ENCODE measurements at regions not wholly inside any gene's neighbourhood (a gene's known extent, or its start where the extent isn't known, plus 50 kb on each side); places are given as distances from the start of the nearest gene placed in this dataset.

GRCh38 chr20:60804918-60805630 lies 447.0 kb upstream of the CDH4 start:
- H3K4me3 Mint-ChIP-seq (ENCODE audit: unreplicated experiment) = no peak overlapping the region
- peaks cover 17% of the 10 kb centered on the region for H3K9me3 Mint-ChIP-seq (ENCODE audit: low read depth)
- H3K36me3 Mint-ChIP-seq (ENCODE audit: low read depth) = no peaks in the 10 kb centered on the region
- H3K4me1 Mint-ChIP-seq (ENCODE audit: low read depth) = no peaks in the 10 kb centered on the region
- DNase-seq (ENCODE audit: low spot score) = no peak
- no peak overlapping the region for H3K27ac Mint-ChIP-seq (ENCODE audit: unreplicated experiment)
- no peak for TF ChIP-seq CTCF (IDR thresholded peaks at IDR 0.05)
- H3K27me3 Mint-ChIP-seq (ENCODE audit: low read depth) = no peaks in the 10 kb centered on the region

- H3K36me3 Mint-ChIP-seq (ENCODE audit: low read depth) = no peaks in the 10 kb centered on the region
- no peak for TF ChIP-seq CTCF (IDR thresholded peaks at IDR 0.05)
- H3K27me3 Mint-ChIP-seq (ENCODE audit: low read depth) = no peaks in the 10 kb centered on the region
- H3K4me1 Mint-ChIP-seq (ENCODE audit: low read depth) = no peaks in the 10 kb centered on the region
- H3K9me3 Mint-ChIP-seq (ENCODE audit: low read depth) = peaks cover 12% of the 10 kb centered on the region
- no peak for DNase-seq (ENCODE audit: low spot score)
- no peak overlapping the region for H3K4me3 Mint-ChIP-seq (ENCODE audit: unreplicated experiment)
- H3K27ac Mint-ChIP-seq (ENCODE audit: unreplicated experiment) = no peak overlapping the region
Measured at GRCh38 chr20:60806354-60806753, 445.7 kb upstream of the CDH4 start.

GRCh38 chr20:60806824-60807223 lies 445.2 kb upstream of the CDH4 start:
- DNase-seq (ENCODE audit: low spot score) = no peak
- H3K4me1 Mint-ChIP-seq (ENCODE audit: low read depth) = no peaks in the 10 kb centered on the region
- no peak overlapping the region for H3K4me3 Mint-ChIP-seq (ENCODE audit: unreplicated experiment)
- TF ChIP-seq CTCF (IDR thresholded peaks at IDR 0.05) = no peak
- peaks cover 14% of the 10 kb centered on the region for H3K9me3 Mint-ChIP-seq (ENCODE audit: low read depth)
- no peak overlapping the region for H3K27ac Mint-ChIP-seq (ENCODE audit: unreplicated experiment)
- no peaks in the 10 kb centered on the region for H3K27me3 Mint-ChIP-seq (ENCODE audit: low read depth)
- H3K36me3 Mint-ChIP-seq (ENCODE audit: low read depth) = no peaks in the 10 kb centered on the region

GRCh38 chr20:60808003-60808672 lies 443.9 kb upstream of the CDH4 start:
- Mint-ChIP-seq H3K27ac (ENCODE audit: unreplicated experiment) (no peak overlapping the region), H3K4me1 (ENCODE audit: low read depth) (no peaks in the 10 kb centered on the region), H3K4me3 (ENCODE audit: unreplicated experiment) (no peak overlapping the region), H3K9me3 (ENCODE audit: low read depth) (peaks cover 9% of the 10 kb centered on the region), H3K27me3 (ENCODE audit: low read depth) (no peaks in the 10 kb centered on the region), H3K36me3 (ENCODE audit: low read depth) (no peaks in the 10 kb centered on the region)
- DNase-seq (ENCODE audit: low spot score) = no peak
- no peak for TF ChIP-seq CTCF (IDR thresholded peaks at IDR 0.05)

- Mint-ChIP-seq H3K36me3 (ENCODE audit: low read depth) (no peaks in the 10 kb centered on the region), H3K9me3 (ENCODE audit: low read depth) (peaks cover 9% of the 10 kb centered on the region), H3K27me3 (ENCODE audit: low read depth) (no peaks in the 10 kb centered on the region), H3K27ac (ENCODE audit: unreplicated experiment) (no peak overlapping the region), H3K4me3 (ENCODE audit: unreplicated experiment) (no peak overlapping the region), H3K4me1 (ENCODE audit: low read depth) (no peaks in the 10 kb centered on the region)
- no peak for DNase-seq (ENCODE audit: low spot score)
- no peak for TF ChIP-seq CTCF (IDR thresholded peaks at IDR 0.05)
Measured at GRCh38 chr20:60808701-60809100, 443.4 kb upstream of the CDH4 start.
